HepG2 (cell line): ENCODE measurements at regions not wholly inside any gene's neighbourhood (a gene's known extent, or its start where the extent isn't known, plus 50 kb on each side); places are given as distances from the start of the nearest gene placed in this dataset.

ENCODE experiments used
- ARNTL ChIP-seq: sonication (generic); formaldehyde crosslinking; IDR thresholded peaks from 2 replicates; pipeline ENCODE4 v1.4.0; 2020; ENCODE audit warnings: mild to moderate bottlenecking, missing genetic modification reagents
- FOXJ3 ChIP-seq: sonication (generic); formaldehyde crosslinking; IDR thresholded peaks from 2 replicates; pipeline ENCODE4 v1.4.0; 2020; ENCODE audit warnings: missing genetic modification reagents, mild to moderate bottlenecking, borderline replicate concordance
- HDAC1 ChIP-seq: sonication (generic); formaldehyde crosslinking; IDR thresholded peaks from 2 replicates; pipeline ENCODE4 v1.5.1; 2020; ENCODE audit warnings: mild to moderate bottlenecking, missing genetic modification reagents
- HNF4A ChIP-seq: sonication (generic); formaldehyde crosslinking; IDR thresholded peaks from 2 replicates; pipeline ENCODE4 v1.4.0; 2020; ENCODE audit warnings: missing genetic modification reagents
- MAZ ChIP-seq, 2 experiments: sonication (generic) in 1 of 2; formaldehyde crosslinking in 1 of 2; IDR thresholded peaks; 2 replicates each; pipeline versions ENCODE4 v1.5.0 to v1.6.1; 2012 to 2020; ENCODE audit warnings: low read depth in 2 of 2, mild to moderate bottlenecking in 2 of 2, borderline replicate concordance in 1 of 2, improper control_type of control experiment in 1 of 2, low read length in 1 of 2, missing genetic modification reagents in 1 of 2, moderate library complexity in 1 of 2
- MYPOP ChIP-seq: sonication (generic); formaldehyde crosslinking; IDR thresholded peaks from 2 replicates; pipeline ENCODE4 v1.8.1; 2023; ENCODE audit warnings: mild to moderate bottlenecking, moderate library complexity, missing genetic modification reagents
- PATZ1 ChIP-seq: sonication (generic); formaldehyde crosslinking; IDR thresholded peaks from 2 replicates; pipeline ENCODE4 v1.4.0; 2020; ENCODE audit warnings: missing genetic modification reagents
- PHF20 ChIP-seq: sonication (generic); formaldehyde crosslinking; IDR thresholded peaks from 2 replicates; pipeline ENCODE4 v1.5.0; 2020; ENCODE audit warnings: mild to moderate bottlenecking, missing genetic modification reagents
- PRDM4 ChIP-seq: sonication (generic); formaldehyde crosslinking; IDR thresholded peaks from 2 replicates; pipeline ENCODE4 v1.9.0; 2021; ENCODE audit warnings: missing genetic modification reagents, borderline replicate concordance
- RARG ChIP-seq: sonication (generic); formaldehyde crosslinking; IDR thresholded peaks from 2 replicates; pipeline ENCODE4 v1.4.0; 2020; ENCODE audit warnings: low read depth, mild to moderate bottlenecking, missing genetic modification reagents
- TBX2 ChIP-seq: sonication (generic); formaldehyde crosslinking; IDR thresholded peaks from 2 replicates; pipeline ENCODE4 v1.5.0; 2020; ENCODE audit warnings: missing genetic modification reagents, mild to moderate bottlenecking, borderline replicate concordance
- TCF12 ChIP-seq, 2 experiments: fragments of 450-650 bp in 1 of 2; sonication (generic) in 1 of 2; formaldehyde crosslinking in 1 of 2; IDR thresholded peaks; 2 replicates each; pipeline versions ENCODE4 v1.6.1 to v1.8.0; 2017 to 2022; ENCODE audit warnings: antibody characterized with exemption in 1 of 2, mild to moderate bottlenecking in 1 of 2, missing genetic modification reagents in 1 of 2, moderate library complexity in 1 of 2
- THAP7 ChIP-seq: sonication (generic); formaldehyde crosslinking; IDR thresholded peaks from 2 replicates; pipeline ENCODE4 v1.8.1; 2023; ENCODE audit warnings: mild to moderate bottlenecking, missing genetic modification reagents
- YY1 ChIP-seq: IDR thresholded peaks from 2 replicates; pipeline ENCODE4 v1.6.1; 2011; ENCODE audit warnings: low read length, low read depth, moderate library complexity, mild to moderate bottlenecking; ENCODE audit not compliant: insufficient read depth, insufficient replicate concordance
- ZBTB20 ChIP-seq: sonication (generic); formaldehyde crosslinking; IDR thresholded peaks from 2 replicates; pipeline ENCODE4 v1.8.1; 2023; ENCODE audit warnings: missing genetic modification reagents, low read depth, mild to moderate bottlenecking, borderline replicate concordance
- ZFP37 ChIP-seq: sonication (generic); formaldehyde crosslinking; IDR thresholded peaks from 2 replicates; pipeline ENCODE4 v1.4.0; 2020; ENCODE audit warnings: missing genetic modification reagents, borderline replicate concordance
- ZNF121 ChIP-seq: sonication (generic); formaldehyde crosslinking; IDR thresholded peaks from 2 replicates; pipeline ENCODE4 v1.5.0; 2020; ENCODE audit warnings: mild to moderate bottlenecking, missing genetic modification reagents
- ZNF33B ChIP-seq: sonication (generic); formaldehyde crosslinking; IDR thresholded peaks from 2 replicates; pipeline ENCODE4 v1.5.1; 2020; ENCODE audit warnings: mild to moderate bottlenecking, missing genetic modification reagents
- ZNF547 ChIP-seq: sonication (generic); formaldehyde crosslinking; IDR thresholded peaks from 2 replicates; pipeline ENCODE4 v1.5.1; 2020; ENCODE audit warnings: mild to moderate bottlenecking, missing genetic modification reagents
- ZNF629 ChIP-seq: sonication (generic); formaldehyde crosslinking; conservative IDR thresholded peaks from 2 replicates; pipeline ENCODE4 v1.5.0; 2020; ENCODE audit warnings: missing genetic modification reagents
- ZNF766 ChIP-seq: sonication (generic); formaldehyde crosslinking; IDR thresholded peaks from 2 replicates; pipeline ENCODE4 v1.5.0; 2020; ENCODE audit warnings: missing genetic modification reagents, borderline replicate concordance
- ZNF850 ChIP-seq: sonication (generic); formaldehyde crosslinking; conservative IDR thresholded peaks from 2 replicates; pipeline ENCODE4 v1.9.0; 2021; ENCODE audit warnings: mild to moderate bottlenecking, missing genetic modification reagents
- ZSCAN9 ChIP-seq: IDR thresholded peaks from 2 replicates; pipeline ENCODE4 v1.6.1; 2016; ENCODE audit warnings: borderline replicate concordance

- TF ChIP-seq ZNF547 (CRISPR knock-in tag) (no peak), MYPOP (CRISPR knock-in tag) (peak; percentile 17; the same call in 1 of the 2 replicates), PRDM4 (CRISPR knock-in tag) (0 out of 2 replicates have a peak, but pooled peaks have one; percentile 32), HDAC1 (CRISPR knock-in tag) (peak; percentile 88), PHF20 (CRISPR knock-in tag) (0 out of 2 replicates have a peak, but pooled peaks have one; percentile 34), TBX2 (CRISPR knock-in tag) (peak; percentile 93), ZNF121 (CRISPR knock-in tag) (peak; percentile 58; the same call in 1 of the 2 replicates), TCF12 (IDR thresholded peaks at IDR 0.05) (no peak), TCF12 (CRISPR knock-in tag; IDR thresholded peaks at IDR 0.05) (peak; percentile 88), ZFP37 (CRISPR knock-in tag) (no peak), HNF4A (CRISPR knock-in tag) (peak; percentile 90), RARG (CRISPR knock-in tag) (0 out of 2 replicates have a peak, but pooled peaks have one; percentile 42), ZSCAN9 (peak; percentile 66), MAZ (IDR thresholded peaks at IDR 0.05; ENCODE audit: borderline replicate concordance, low read depth, low read length) (no peak), MAZ (CRISPR knock-in tag; IDR thresholded peaks at IDR 0.05; ENCODE audit: low read depth) (peak; percentile 67), ZNF629 (CRISPR knock-in tag) (peak; percentile 4; the same call in 1 of the 2 replicates), PATZ1 (CRISPR knock-in tag) (peak; percentile 64), FOXJ3 (CRISPR knock-in tag) (peak; percentile 82; the same call in 1 of the 2 replicates), THAP7 (0 out of 2 replicates have a peak, but pooled peaks have one; percentile 38), ZNF766 (CRISPR knock-in tag) (no peak), ZBTB20 (CRISPR knock-in tag) (peak; percentile 81; the same call in 1 of the 2 replicates), YY1 (peak; percentile 47), ZNF33B (CRISPR knock-in tag) (no peak), ARNTL (CRISPR knock-in tag) (0 out of 2 replicates have a peak, but pooled peaks have one; percentile 28), ZNF850 (CRISPR knock-in tag) (no peak)
These were observed 445.0 kb upstream of the PIK3R1 start (continued) for GRCh38 chr5:67770431-67771025.
